ENCODE measurements at regions not wholly inside any gene's neighbourhood (a gene's known extent, or its start where the extent isn't known, plus 50 kb on each side); places are given as distances from the start of the nearest gene placed in this dataset.

- TF ChIP-seq REST (IDR thresholded peaks at IDR 0.05; ENCODE audit: low read depth): no peak
- TF ChIP-seq EZH2 (IDR thresholded peaks at IDR 0.05): no peak
- no peak for TF ChIP-seq MAX (IDR thresholded peaks at IDR 0.05)
- no peak for TF ChIP-seq POLR2A (IDR thresholded peaks at IDR 0.05; ENCODE audit: borderline replicate concordance, extremely low read depth, insufficient read depth, insufficient read length)
- no peak for TF ChIP-seq CTCF (IDR thresholded peaks at IDR 0.05 in 2 of 3, conservative IDR thresholded peaks at IDR 0.05 in 1 of 3; ENCODE audit: borderline replicate concordance in 1 of 3, insufficient read depth in 1 of 3, low read depth in 2 of 3, low read length in 2 of 3)
- no peak for TF ChIP-seq TCF7L2 (IDR thresholded peaks at IDR 0.05; ENCODE audit: borderline replicate concordance, extremely low read depth, insufficient read depth, insufficient read length)
- no peak for TF ChIP-seq ATF3 (IDR thresholded peaks at IDR 0.05)
- TF ChIP-seq POLR2AphosphoS5 (IDR thresholded peaks at IDR 0.05; ENCODE audit: low read depth, low read length): no peak
- no peak for TF ChIP-seq RAD21 (IDR thresholded peaks at IDR 0.05; ENCODE audit: low read depth)
- no peak for TF ChIP-seq JUND (IDR thresholded peaks at IDR 0.05)
- TF ChIP-seq YY1 (IDR thresholded peaks at IDR 0.05; ENCODE audit: extremely low read depth, insufficient replicate concordance, low read depth, low read length): no peak
- TF ChIP-seq EZH2phosphoT487 (IDR thresholded peaks at IDR 0.05; ENCODE audit: borderline replicate concordance): no peak
These were observed 268.2 kb downstream of the SAMD5 start for GRCh38 chr6:147776631-147777213.
